HG02852 (cell line): ENCODE measurements at regions not wholly inside any gene's neighbourhood (a gene's known extent, or its start where the extent isn't known, plus 50 kb on each side); places are given as distances from the start of the nearest gene placed in this dataset.
A peak's percentile ranks its signal among the peaks of the same experiment; 100 is the strongest.

ENCODE experiments used
- ATAC-seq: cut with Tn5 transposase; IDR thresholded peaks from one replicate; pipeline ENCODE4 v1.9.1; 2021; ENCODE audit warnings: mild to moderate bottlenecking, moderate library complexity; ENCODE audit not compliant: unreplicated experiment

- ATAC-seq = no peak
Observed at GRCh38 chr6:139654888-139655782, 280.7 kb upstream of the CITED2 start.

- no peak for ATAC-seq
Observed at GRCh38 chr6:139654309-139654708, 279.9 kb upstream of the CITED2 start.

- ATAC-seq = no peak
Observed at GRCh38 chr6:139653111-139653510, 278.7 kb upstream of the CITED2 start.

- no peak for ATAC-seq
Observed at GRCh38 chr6:139650941-139651340, 276.5 kb upstream of the CITED2 start.

GRCh38 chr6:139649732-139650131 lies 275.3 kb upstream of the CITED2 start:
- no peak for ATAC-seq

- no peak for ATAC-seq
Observed at GRCh38 chr6:139649128-139649527, 274.7 kb upstream of the CITED2 start.

- no peak for ATAC-seq
Observed at GRCh38 chr6:139648430-139649000, 274.1 kb upstream of the CITED2 start.

- no peak for ATAC-seq
Observed at GRCh38 chr6:139647841-139648240, 273.4 kb upstream of the CITED2 start.

- no peak for ATAC-seq
Observed at GRCh38 chr6:139647016-139647415, 272.6 kb upstream of the CITED2 start.

GRCh38 chr6:139644821-139645220 lies 270.4 kb upstream of the CITED2 start:
- no peak for ATAC-seq

- no peak for ATAC-seq
Observed at GRCh38 chr6:139643986-139644385, 269.5 kb upstream of the CITED2 start.

- no peak for ATAC-seq
Observed at GRCh38 chr6:139642346-139642745, 267.9 kb upstream of the CITED2 start.

- no peak for ATAC-seq
Observed at GRCh38 chr6:139641376-139641775, 266.9 kb upstream of the CITED2 start.

- ATAC-seq = no peak
Observed at GRCh38 chr6:139640921-139641320, 266.5 kb upstream of the CITED2 start.

- peak; percentile 98 for ATAC-seq
Observed at GRCh38 chr6:139640448-139640847, 266.0 kb upstream of the CITED2 start.

GRCh38 chr6:139639507-139639906 lies 265.1 kb upstream of the CITED2 start:
- no peak for ATAC-seq

GRCh38 chr6:139638179-139638941 lies 263.9 kb upstream of the CITED2 start:
- no peak for ATAC-seq

GRCh38 chr6:139637766-139638165 lies 263.3 kb upstream of the CITED2 start:
- no peak for ATAC-seq

- no peak for ATAC-seq
Observed at GRCh38 chr6:139636391-139636790, 261.9 kb upstream of the CITED2 start.

GRCh38 chr6:139635401-139636130 lies 261.1 kb upstream of the CITED2 start:
- no peak for ATAC-seq

GRCh38 chr6:139632840-139633239 lies 258.4 kb upstream of the CITED2 start:
- no peak for ATAC-seq
